Non-pigmented ciliary epithelial cell (primary cell): ENCODE measurements at regions not wholly inside any gene's neighbourhood (a gene's known extent, or its start where the extent isn't known, plus 50 kb on each side); places are given as distances from the start of the nearest gene placed in this dataset.

ENCODE experiments used
- DNase-seq: peaks from one replicate; pipeline ENCODE4 v3.0.0-alpha.2; 2010; ENCODE audit warnings: low read depth

GRCh38 chr12:94031763-94032162 lies 116.6 kb upstream of the PLXNC1 start:
- no peak for DNase-seq

GRCh38 chr12:94032368-94032767 lies 116.0 kb upstream of the PLXNC1 start:
- DNase-seq, result no peak

GRCh38 chr12:94033101-94033500 lies 115.3 kb upstream of the PLXNC1 start:
- DNase-seq, result no peak

GRCh38 chr12:94033784-94034183 lies 114.6 kb upstream of the PLXNC1 start:
- no peak for DNase-seq

- DNase-seq, result no peak
These were observed 110.9 kb upstream of the PLXNC1 start for GRCh38 chr12:94037444-94037843.

GRCh38 chr12:94038605-94039004 lies 109.8 kb upstream of the PLXNC1 start:
- no peak for DNase-seq

- no peak for DNase-seq
These were observed 109.1 kb upstream of the PLXNC1 start for GRCh38 chr12:94039199-94039840.

- no peak for DNase-seq
These were observed 108.5 kb upstream of the PLXNC1 start for GRCh38 chr12:94039914-94040313.

- no peak for DNase-seq
These were observed 106.5 kb upstream of the PLXNC1 start for GRCh38 chr12:94041850-94042249.

- DNase-seq, result no peak
These were observed 106.1 kb upstream of the PLXNC1 start for GRCh38 chr12:94042321-94042720.

GRCh38 chr12:94046626-94047410 lies 101.6 kb upstream of the PLXNC1 start:
- no peak for DNase-seq

- no peak for DNase-seq
These were observed 100.4 kb upstream of the PLXNC1 start for GRCh38 chr12:94047781-94048567.

GRCh38 chr12:94048757-94049156 lies 99.6 kb upstream of the PLXNC1 start:
- no peak for DNase-seq

- no peak for DNase-seq
These were observed 98.7 kb upstream of the PLXNC1 start for GRCh38 chr12:94049718-94050117.

GRCh38 chr12:94053676-94054075 lies 94.7 kb upstream of the PLXNC1 start:
- no peak for DNase-seq

- no peak for DNase-seq
These were observed 92.8 kb upstream of the PLXNC1 start for GRCh38 chr12:94055528-94055927.

- DNase-seq, result no peak
These were observed 91.8 kb upstream of the PLXNC1 start for GRCh38 chr12:94056419-94057158.

- DNase-seq, result no peak
These were observed 90.9 kb upstream of the PLXNC1 start for GRCh38 chr12:94057262-94058151.

GRCh38 chr12:94059394-94060368 lies 88.7 kb upstream of the PLXNC1 start:
- DNase-seq, result no peak

- no peak for DNase-seq
These were observed 86.2 kb upstream of the PLXNC1 start for GRCh38 chr12:94062194-94062593.
